ENCODE measurements at regions not wholly inside any gene's neighbourhood (a gene's known extent, or its start where the extent isn't known, plus 50 kb on each side); places are given as distances from the start of the nearest gene placed in this dataset.
"Not testable (repeated sequence)": the region's sequence is repeated elsewhere in the genome, so short reads cannot be mapped to it uniquely, and the experiment has no call there.

DNA sequence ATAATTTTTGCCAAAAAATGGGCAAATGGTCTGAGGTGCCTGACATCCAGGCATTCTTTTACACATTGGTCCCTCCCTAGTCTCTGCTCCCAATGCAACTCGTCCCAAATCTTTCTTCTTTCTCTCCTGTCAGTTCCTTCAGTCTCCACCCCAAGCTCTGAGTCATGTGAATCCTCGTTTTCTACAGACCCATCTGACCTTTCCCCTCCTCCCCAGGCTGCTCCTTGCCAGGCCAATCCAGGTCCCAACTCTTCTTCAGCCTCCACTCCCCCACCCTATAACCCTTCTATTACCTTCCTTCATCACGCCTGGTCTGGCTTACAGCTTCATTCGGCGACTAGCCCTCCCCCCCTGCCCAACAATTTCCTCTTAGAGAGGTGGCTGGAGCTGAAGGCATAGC lies 55.3 kb downstream of the BBS10 start:
- DNase-seq, result not testable (repeated sequence)

DNA sequence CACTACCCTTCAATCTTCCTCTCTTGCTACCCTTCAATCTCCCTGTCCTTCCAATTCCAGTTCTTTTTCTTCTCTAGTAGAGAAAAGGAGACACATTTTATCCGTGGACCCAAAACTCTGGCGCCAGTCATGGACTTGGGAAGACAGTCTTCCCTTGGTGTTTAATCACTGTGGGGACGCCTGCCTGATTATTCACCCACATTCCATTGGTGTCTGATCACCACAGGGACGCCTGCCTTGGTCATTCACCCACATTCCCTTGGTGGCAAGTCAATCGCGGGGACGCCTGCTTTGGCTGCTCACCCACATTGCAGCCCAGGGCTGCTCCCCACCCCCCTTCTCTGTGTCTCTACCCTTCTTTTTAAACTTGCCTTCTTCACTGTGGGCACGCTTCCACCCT lies 55.9 kb downstream of the BBS10 start:
- DNase-seq, result not testable (repeated sequence)

GRCh38 chr12:76290963-76291859 lies 57.0 kb downstream of the BBS10 start:
- no peak for DNase-seq

GRCh38 chr12:76288218-76288617 lies 60.0 kb downstream of the BBS10 start:
- no peak for DNase-seq

DNA sequence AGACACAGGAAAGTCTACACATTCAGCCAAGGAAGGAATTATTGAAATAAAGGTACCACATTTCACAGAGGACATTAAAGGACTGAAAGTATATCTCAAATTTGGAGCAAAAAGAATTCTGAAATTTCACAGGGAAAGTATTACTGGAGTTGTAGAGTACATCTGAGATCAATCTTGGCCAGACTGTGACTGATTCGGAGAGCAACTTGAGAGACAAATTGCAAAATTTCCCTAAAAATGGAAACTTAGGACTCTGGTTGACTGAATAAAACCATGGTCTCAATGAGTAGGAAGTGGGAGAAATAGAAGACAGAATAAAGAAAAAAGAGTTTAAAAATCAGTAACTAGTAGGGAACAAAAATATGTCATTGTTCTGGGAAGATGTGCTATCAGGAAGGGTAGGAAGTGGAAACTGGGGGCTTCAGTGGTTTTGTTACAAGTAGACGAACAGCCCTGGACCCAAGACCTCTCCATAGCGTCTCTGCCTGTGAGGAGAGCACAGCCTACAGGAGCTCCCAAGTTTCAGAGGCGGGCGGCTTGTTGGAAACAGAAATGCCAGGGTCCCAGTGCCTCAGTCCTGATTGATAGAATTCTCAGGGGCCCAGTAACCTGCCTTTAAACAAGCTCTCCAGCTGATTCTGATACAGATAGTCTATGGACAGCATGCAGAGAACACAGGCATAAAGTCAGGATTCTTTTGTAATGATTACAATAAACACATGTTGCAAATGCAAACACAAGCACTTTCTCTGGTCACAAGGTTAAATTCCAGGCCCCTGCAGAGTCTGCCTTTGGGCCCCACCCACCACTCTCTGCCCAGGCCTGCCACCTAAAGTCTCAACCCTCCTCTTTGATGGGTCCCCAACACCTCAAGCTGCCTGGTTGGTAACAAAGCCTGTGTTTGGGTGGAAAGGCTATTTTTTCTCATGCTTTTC lies 63.1 kb downstream of the BBS10 start:
- no peak for DNase-seq

DNA sequence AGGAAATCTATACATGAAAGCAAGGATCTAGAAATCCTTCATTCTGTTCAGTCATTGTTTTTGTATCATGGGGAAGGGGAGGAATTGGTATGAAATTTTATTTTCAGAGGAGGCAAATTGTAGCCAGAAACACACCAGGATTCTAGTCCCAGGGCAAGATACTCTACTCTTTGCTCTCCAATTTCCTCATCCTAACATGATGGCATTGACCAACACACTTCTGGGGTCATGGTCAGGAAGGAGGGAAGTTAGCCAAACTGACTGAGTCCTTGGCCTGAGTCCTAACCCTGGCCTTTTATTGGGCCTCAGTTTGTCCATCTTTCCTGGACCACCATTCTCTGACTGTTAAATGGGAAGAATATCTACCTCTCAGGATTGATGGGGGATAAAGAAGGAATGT lies 65.5 kb downstream of the BBS10 start:
- DNase-seq, result no peak

DNA sequence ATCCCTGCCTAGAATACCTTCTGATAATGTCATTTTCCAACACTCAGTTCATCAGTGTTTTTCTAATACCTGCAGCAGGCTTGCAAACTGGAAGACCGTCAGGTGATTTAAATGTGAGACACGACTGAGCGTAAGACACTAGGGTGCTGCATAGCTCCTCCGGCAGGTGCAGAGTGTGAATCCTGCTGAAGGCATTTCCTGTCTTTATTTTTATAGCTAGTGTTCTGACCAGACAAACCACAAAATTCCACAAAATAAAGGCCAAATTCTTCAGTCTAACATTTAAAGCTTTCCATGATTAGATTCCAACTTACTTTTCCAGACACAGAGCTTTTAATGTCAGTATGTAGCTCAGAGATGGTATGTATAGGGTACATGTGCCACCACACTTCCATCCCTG lies 70.7 kb downstream of the BBS10 start:
- DNase-seq, result no peak

DNA sequence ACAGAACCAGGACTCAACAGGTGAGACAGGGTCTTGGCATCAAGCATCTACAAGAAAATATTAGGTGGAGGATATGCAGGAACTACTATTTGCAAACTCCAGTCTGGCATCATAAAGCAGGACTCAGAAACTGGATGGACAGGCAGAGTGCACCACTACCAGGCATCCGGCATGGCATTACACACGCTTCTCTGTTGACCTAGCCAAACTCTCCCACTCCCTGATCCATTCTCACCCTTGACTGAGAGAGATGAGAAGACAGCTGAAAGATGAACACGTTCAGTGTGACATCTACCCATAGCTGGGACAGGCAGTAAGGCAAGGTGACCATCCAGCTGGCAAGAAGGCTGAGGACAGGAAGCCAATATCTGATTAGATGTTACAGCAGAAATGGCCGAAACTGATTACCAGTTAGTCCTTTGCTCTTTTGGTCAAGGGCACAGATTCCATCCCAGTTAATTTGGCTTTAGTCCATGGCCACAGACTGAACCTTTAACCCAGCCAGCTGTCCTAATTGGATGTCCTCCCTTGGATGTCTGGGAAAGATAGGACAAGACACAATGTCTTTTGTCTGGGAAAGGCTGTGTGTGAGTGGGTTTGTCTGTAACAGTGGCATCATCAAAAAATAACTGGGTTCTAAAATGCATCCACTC lies 71.6 kb downstream of the BBS10 start:
- no peak for DNase-seq

- no peak for DNase-seq
These were observed 72.6 kb downstream of the BBS10 start for GRCh38 chr12:76275511-76276093.

- no peak for DNase-seq
These were observed 73.7 kb downstream of the BBS10 start for GRCh38 chr12:76274420-76275083.

- no peak for DNase-seq
These were observed 75.9 kb downstream of the BBS10 start for GRCh38 chr12:76272287-76272686.

DNA sequence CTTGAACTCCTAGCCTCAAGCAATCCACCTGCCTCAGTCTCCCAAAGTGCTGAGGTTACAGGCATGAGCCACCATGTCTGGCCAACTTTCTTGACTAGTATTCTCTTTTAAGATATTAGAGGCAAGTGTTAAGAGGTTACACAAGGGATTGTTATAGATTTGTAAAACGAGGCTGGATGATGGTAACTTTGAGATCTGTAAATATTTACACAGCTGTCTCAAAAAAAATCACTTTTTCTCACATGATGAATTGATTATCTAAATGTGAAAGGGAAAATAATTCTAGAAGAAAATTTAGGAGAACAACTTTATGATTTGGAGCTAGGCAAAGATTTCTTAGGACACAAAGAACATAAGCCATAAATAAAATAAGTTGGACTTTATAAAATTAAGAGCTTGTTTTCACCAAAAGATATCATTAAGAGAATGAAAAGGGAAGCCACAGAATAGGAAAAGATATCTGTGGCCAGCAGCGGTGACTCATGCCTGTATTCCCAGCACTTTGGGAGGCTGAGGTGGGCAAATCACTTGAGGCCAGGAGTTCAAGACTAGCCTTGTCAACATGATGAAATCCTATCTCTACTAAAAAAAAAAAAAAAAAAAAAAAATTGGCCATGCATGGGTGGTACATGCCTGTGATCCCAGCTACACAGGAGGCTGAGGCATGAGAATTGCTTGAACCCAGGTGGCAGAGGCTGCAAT lies 77.4 kb downstream of the BBS10 start:
- DNase-seq, result no peak

- no peak for DNase-seq
These were observed 79.9 kb downstream of the BBS10 start for GRCh38 chr12:76268267-76268666.

DNA sequence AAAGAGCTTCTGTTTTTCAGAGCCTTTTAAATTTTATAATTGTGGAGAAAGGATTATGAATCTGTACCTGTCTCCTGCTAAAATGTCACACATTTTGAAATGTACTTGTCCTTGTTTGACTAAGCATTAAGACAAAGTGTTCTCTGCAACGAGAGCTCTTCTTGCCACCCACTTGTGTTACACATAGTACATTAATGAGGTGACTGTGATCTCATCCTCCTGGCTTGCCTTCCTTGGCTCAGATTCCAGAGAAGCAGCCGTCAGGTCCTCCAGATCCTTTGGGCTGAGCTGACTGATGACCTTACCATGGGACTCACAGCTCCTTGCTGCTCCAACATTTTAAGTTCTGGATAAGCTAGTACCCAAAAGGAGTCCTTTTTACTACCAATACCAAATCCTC lies 81.4 kb downstream of the BBS10 start:
- DNase-seq, result no peak

- no peak for DNase-seq
These were observed 82.6 kb downstream of the BBS10 start for GRCh38 chr12:76265424-76266180.

- DNase-seq, result no peak
These were observed 83.6 kb downstream of the BBS10 start for GRCh38 chr12:76264611-76265012.

DNA sequence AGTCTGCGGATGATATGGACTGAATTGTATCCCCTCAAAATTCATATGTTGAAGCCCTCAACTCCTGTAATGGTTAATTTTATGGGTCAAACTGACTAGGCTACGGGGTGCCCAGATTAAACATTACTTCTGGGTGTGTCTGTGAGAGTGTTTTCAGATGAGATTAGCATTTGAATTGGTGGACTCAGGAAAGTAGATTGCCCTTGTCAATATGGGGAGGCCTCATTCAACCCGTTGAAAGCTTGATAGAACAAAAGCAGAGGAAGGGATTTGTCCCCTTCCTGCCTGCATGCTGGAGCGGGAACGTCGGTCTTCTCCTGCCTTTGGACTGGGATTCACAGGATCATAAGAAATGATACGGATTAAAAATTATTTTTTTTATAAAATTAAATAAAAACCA lies 84.5 kb downstream of the BBS10 start:
- no peak for DNase-seq

- no peak for DNase-seq
These were observed 87.8 kb downstream of the BBS10 start for GRCh38 chr12:76260390-76260748.

- no peak for DNase-seq
These were observed 88.4 kb downstream of the BBS10 start for GRCh38 chr12:76259660-76260389.

DNA sequence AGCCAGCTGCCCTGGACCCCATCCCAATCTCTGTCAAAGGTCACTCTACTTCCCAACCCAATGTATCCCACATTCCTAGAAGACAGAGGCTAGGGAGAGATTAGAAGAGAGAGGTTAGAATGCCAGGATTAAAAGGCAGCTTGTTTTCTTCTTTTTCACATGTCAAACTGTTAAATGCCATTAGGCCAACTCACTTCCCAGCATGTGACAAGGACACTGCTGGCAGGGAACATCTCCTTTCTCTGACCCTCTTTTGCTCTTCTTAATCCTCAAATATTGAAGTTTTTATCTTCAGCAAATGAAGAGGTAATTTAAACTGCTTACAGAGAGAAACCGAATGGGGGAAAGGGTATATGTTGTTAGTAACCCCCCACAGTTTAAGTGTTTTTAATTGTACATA lies 89.1 kb downstream of the BBS10 start:
- no peak for DNase-seq
